ENCODE measurements at regions not wholly inside any gene's neighbourhood (a gene's known extent, or its start where the extent isn't known, plus 50 kb on each side); places are given as distances from the start of the nearest gene placed in this dataset.
"Not testable (repeated sequence)": the region's sequence is repeated elsewhere in the genome, so short reads cannot be mapped to it uniquely, and the experiment has no call there.

DNA sequence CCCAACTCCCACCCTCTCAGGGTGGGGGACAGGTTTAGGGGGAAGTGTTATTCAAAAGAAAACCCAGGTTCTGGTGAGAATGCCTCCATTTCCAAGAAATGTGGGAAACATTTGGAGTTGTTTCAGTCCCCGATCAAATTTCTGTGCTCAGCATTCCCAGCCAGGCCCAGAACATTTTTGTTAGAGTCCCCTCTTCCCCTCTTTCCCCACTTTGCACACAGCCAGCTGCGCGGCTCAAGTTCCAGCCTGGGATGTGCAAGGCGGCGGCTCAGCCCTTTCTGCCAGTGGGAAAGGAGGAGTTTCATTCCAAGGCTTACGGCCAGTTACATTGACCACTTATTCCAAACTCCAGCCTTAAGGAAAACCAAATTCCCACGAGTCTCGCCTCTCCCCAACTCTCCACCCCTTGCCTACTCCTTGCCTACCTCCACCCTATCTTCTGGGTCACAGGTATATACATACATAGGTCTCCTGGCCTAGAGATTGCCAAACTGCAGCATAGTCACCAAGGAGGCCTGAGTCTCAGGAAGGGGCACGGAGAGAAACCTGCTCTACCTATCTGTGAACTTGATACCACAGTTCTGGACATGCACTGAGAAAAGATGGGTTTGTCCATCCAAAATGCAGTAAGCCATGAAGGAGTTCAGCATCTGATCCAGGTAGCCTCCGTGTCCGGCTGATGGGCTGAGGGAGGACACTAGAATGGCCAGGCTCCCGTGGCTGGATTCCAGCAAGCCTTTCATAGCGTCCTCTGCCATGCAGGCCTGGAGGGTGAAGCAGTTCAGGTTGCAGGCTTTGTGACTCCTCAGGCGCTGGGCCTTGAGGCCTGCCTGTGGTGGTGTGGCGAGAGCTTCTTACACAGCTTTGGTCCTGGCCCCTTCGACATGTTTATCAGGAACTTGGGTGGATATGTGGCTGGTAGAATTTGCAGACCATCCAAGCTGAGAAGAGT lies 154.5 kb downstream of the ZFP36L2 start:
- no peak for DNase-seq (ENCODE audit: low read depth)

DNA sequence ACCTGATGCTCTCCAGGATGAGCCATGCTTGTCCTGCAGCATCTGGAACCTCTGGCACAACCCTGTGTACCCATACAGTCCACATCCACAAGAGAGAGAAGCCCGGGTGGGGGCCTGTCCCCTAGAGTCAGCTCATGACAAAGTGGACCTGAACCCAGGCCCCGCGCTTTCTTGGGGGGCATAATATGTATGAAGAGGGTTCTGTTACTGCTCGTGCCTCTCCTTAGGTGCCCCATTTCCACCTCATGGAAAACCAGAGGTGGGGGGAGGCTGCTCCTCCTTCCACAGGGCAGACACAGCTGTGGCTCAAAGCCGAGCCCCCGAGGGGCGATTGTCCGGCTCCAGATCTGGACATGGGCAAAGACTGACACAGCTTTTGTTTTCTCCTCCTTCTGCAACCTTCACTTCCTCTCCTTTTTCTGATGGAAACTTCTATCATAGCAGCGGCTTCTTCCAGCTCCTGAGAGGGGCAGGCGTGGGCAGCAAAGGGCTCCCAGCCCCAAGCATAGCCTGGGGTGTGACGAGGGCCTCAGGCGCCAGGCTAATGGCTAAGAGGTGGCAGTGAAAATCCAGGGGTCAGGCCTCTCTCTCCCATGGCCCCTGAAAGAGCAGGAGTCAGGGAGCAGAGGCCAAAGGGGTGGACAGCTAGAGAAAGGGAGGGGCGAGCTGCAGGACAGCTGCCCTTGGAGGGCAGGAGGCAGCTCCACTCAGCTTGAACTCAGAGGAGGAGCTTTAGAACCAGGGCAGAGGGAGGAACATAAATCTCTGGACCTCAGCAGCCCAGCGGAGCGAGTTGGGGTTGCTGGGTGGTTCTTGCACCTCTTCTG lies 155.5 kb downstream of the ZFP36L2 start:
- DNase-seq (ENCODE audit: low read depth) = no peak

- no peak for DNase-seq (ENCODE audit: low read depth)
These were observed 156.4 kb downstream of the ZFP36L2 start for GRCh38 chr2:43070030-43070429.

GRCh38 chr2:43068631-43069517 lies 157.5 kb downstream of the ZFP36L2 start:
- DNase-seq (ENCODE audit: low read depth) = no peak

GRCh38 chr2:43068041-43068533 lies 158.3 kb downstream of the ZFP36L2 start:
- no peak for DNase-seq (ENCODE audit: low read depth)

DNA sequence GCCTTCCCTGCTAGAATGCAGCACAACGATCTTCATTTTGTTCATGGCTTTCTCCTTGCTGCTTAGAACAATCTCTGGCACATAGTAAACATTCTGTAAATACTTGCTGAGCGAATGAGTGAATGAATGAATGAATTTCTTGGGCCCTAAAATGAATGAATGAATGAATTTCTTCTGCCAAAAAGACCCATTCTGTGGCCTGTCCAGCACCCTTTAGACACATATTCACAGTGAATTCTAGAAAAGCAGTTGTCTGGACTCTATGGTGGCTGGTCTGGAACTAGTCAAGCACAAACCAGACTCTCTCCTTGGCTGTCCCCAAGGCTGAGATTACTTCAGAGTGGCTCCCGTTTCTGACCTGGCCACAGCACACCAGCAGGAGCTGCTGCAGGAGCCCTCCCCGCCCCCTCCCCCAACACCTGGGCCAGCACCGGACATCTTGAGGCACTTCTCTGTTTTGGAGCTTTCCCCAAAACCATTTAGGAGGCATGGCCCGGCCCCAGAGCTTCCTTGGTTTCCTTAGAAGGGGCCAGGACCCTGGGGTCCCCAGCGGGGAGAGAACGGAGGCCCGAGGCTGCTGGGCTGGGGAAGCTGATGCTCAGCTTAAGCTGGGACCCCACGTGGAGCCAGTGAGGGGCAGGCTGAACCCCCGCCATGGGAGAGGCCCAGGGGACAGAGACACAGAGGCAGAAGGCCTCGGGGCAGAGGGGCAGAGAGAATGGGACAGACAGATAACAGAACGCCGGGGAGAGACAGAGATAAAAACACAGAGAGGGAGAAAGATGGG lies 159.0 kb downstream of the ZFP36L2 start:
- no peak for DNase-seq (ENCODE audit: low read depth)

DNA sequence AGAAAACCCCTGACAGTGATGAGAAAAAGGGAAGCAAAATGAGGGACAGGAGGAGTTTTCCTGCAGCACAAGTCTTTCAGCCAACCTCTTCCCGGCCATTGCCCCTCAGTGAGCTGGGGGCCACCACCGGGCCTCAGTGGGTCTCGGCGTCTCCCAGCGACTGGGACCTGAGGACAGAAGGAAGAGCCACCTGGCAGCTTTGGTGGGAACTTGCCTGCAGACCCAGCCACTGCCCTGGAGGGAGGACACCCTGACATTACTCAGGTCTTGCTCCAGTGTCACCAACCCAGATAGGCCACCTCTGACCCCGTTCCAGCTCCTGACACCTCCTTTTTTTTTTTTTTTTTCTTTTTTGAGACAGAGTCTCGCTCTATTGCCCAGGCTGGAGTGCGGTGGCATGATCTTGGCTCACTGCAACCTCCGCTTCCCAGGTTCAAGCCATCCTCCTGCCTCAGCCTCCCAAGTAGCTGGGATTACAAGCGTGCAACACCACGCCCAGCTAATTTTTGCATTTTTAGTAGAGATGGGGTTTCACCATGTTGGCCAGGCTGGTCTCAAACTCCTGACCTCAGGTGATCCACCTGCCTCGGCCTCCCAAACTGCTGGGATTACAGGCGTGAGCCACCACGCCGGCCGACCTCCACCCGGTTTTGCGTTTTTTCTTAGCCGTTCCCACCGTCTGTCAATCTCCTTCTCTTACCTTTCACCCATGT lies 159.7 kb downstream of the ZFP36L2 start:
- not testable (repeated sequence) for DNase-seq (ENCODE audit: low read depth)

DNA sequence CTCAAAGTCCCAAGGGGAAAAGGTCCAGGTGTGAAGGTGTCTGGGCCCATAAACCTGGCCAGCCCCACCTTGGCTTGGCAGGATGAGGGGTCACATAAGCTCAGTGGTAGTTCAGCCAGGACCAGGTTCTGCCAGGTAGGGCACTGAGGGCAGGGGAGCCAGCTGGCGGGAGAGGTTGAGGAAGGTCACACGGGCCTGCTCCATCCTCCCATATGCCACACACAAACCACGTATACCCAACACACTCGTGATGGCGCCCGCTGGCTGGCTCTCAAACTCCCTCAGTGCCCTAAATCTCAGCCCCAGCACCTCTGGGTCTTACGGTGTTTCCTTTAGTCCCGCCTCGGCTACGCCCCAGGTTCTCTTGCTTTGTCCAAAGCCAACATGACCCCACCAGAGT lies 160.5 kb downstream of the ZFP36L2 start:
- DNase-seq (ENCODE audit: low read depth) = no peak

GRCh38 chr2:43065036-43065435 lies 161.4 kb downstream of the ZFP36L2 start:
- DNase-seq (ENCODE audit: low read depth) = no peak

DNA sequence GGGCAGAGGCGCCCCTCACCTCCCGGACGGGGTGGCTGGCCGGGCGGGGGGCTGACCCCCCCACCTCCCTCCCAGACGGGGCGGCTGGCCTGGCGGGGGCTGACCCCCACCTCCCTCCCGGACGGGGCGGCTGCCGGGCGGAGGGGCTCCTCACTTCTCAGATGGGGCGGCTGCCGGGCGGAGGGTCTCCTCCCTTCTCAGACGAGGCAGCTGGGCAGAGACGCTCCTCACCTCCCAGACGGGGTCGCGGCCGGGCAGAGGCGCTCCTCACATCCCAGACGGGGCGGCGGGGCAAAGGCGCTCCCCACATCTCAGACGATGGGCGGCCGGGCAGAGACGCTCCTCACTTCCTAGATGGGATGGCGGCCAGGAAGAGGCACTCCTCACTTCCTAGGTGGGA lies 163.3 kb downstream of the ZFP36L2 start:
- DNase-seq (ENCODE audit: low read depth) = not testable (repeated sequence)

- DNase-seq (ENCODE audit: low read depth) = no peak
These were observed 164.3 kb downstream of the ZFP36L2 start for GRCh38 chr2:43062058-43062457.

GRCh38 chr2:43060390-43061016 lies 165.9 kb downstream of the ZFP36L2 start:
- no peak for DNase-seq (ENCODE audit: low read depth)

- DNase-seq (ENCODE audit: low read depth) = peak; percentile 35
These were observed 167.1 kb downstream of the ZFP36L2 start for GRCh38 chr2:43059183-43059897.

- DNase-seq (ENCODE audit: low read depth) = no peak
These were observed 167.7 kb downstream of the ZFP36L2 start for GRCh38 chr2:43058726-43059110.

GRCh38 chr2:43057742-43058725 lies 168.4 kb downstream of the ZFP36L2 start:
- no peak for DNase-seq (ENCODE audit: low read depth)

GRCh38 chr2:43057026-43057741 lies 169.2 kb downstream of the ZFP36L2 start:
- no peak for DNase-seq (ENCODE audit: low read depth)

GRCh38 chr2:43055985-43056384 lies 170.4 kb downstream of the ZFP36L2 start:
- DNase-seq (ENCODE audit: low read depth) = no peak
